Stimulated activated CD8-positive, alpha-beta memory T cell treated with anti-CD3 and anti-CD28 coated beads, Interleukin-15, amount 100 ng/mL, for 4 hours (primary cell): ENCODE measurements at regions not wholly inside any gene's neighbourhood (a gene's known extent, or its start where the extent isn't known, plus 50 kb on each side); places are given as distances from the start of the nearest gene placed in this dataset.

ENCODE experiments used
- DNase-seq, 2 donors: peaks; one replicate each; pipeline ENCODE4 v3.0.0-alpha.2; 2020; ENCODE audit warnings: low read depth in 2 of 2

DNA sequence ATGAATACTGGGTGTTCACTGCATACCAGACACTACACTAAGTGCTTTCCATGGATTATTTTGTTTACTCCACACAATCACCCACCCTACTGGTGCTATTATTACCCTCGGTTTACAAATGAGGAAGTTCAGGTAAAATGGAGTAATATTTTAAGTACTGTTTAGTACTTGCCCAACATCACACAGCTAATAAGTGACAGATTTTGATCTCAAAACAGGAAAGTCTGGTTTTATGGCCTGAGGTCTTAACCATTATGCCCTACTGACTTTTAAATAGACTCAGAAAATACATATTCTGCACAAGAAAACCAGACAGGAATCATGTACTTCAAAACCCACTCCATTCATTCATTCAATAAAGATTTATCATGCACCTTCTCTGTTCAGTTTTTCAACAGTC lies 431.0 kb upstream of the TLE4 start:
- DNase-seq: no peak

DNA sequence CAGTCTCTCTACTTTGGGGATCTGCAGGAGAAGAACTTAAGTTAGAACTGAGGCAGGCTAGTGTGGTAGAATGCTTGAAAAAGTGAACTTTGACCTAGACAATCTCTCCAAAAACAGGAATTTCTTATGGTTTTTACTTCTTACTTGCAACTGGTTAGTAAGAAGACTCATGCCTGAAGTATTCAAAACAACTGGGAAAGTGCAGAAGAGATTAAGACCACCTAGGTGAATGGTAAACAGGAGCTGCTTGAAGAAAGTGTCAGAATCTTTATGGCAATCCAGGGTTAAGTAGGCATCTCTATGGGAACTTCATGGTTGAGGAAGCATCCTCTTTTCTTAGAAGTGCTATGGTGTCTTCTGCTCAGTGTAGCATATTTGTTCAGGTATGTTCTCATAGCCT lies 428.6 kb upstream of the TLE4 start:
- no peak for DNase-seq

DNA sequence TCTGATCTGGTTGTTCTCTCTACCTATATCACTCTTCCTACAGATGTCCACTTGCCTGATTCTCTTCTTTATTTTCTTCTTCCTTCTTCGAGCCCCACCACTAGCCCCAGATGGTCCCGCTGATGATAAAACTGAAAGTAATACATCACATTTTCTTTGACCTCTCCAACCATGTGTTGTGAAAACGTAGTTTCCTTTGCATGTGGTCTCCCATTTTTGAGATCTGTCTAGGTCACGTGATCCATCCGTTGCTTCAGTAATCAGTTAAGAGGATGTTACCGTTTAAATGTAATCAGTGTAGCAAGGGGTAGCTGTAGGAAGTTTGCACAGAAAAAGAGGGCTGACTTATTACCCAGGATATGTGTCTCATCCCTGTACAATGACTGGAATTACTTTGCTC lies 426.3 kb upstream of the TLE4 start:
- DNase-seq: no peak

DNA sequence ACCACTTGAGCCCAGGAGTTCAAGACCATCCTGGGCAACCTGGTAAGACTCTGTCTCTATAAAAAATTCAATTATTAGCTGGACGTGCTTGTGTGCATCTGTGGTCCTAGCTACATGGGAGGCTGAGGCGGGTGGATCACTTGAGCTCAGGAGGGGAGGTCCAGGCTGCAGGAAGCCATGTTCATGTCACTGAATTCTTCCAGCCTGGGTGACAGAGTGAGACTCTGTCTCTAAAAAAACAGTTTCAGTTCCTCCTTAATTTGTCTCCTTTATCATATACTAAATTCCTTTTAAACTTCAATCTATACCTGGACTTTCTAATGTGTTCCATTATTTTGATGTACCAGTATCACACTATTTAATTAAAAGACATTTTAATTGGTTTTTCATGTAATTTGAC lies 422.2 kb upstream of the TLE4 start:
- DNase-seq: no peak

DNA sequence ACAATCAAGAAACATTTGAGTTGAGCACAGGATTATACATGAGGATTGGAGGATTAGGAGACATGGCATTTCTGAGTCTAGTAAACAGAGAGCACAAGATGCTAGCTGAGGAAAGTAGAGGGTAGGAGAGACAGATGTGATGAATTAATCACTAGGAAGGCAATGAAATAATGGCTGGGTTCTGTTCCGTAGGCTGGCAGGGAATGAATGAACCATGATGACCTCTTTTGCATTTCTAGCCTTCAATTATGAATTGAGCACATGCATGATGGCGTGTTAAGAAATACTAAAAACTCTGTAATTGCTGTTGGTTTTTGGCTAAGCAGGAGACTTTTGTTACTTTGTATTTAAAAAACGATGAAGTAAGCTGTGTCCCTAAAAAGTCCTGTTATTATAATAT lies 420.0 kb upstream of the TLE4 start:
- DNase-seq: no peak

DNA sequence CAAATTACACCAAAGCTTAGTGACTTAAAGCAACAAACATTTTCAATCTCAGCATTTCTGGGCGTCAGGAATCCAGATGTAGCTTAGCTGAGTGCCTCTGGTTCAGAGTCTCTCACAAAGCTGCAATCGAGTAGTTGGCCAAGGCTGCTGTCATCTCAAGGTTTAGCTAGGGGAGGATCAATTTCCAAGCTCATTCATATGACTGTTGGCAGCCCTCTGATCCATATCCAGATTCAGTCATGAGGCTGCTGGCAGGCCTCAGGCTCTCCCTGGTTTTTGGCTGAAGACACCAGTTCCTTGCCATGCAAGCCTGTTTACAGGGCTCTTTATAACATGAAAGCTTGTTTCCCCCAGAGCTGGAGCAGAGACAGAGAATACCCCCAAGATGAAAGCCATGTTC lies 419.5 kb upstream of the TLE4 start:
- no peak for DNase-seq

DNA sequence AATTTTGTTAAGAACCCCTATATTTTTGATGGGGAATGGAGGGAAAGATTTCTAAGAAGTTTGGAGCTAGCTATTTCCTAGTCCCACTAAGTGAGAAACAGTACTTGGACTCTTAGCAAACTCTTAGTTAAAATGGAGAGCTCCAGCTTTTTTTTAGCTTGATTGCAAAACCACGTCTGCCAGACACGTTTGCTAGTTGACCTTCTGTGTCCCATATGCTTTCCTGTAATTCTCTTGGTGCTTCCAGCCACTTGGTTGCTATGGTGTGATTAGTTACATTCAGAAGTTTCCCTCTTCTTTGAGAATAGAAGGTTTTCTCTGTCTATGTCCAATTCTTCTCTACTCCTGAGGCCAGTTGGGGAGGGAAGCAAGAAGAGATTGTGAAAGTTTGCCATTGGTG lies 417.0 kb upstream of the TLE4 start:
- DNase-seq: no peak

DNA sequence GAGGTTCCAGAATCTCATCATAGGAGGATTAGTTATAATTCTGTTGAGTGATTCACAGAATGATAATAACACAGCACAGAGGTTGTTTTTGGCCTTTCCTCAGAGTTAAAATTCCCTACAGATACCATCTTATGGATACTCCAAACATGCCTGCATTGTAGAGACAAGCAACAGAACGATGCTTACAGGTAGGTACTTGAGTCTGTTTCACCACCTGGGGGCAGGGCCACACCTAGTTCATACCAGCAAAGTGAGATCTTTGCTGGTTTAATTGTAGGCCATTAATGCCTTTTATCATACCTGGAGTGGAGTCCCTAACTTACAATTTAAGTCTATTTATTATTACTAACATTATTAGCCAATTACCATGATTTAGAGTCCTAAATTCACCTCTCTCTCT lies 416.5 kb upstream of the TLE4 start:
- no peak for DNase-seq

DNA sequence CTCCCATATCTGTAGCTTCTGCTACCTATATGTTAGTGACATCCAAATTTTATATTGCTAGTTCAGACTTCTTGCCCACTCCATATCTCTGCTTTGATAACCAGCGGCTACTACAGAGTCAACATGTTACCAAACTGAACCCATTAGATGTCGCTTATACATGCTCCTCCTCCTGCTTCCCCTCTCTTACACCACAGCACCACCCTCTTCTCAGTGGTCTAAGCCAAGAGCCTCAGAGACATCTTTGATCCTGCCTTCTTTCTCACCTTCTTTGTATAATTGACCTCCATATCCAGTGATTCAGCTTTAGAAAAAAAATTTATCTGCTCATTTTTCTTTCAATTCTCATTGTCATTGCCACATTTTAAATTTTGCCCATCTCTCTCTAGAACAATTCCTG lies 408.2 kb upstream of the TLE4 start:
- no peak for DNase-seq

DNA sequence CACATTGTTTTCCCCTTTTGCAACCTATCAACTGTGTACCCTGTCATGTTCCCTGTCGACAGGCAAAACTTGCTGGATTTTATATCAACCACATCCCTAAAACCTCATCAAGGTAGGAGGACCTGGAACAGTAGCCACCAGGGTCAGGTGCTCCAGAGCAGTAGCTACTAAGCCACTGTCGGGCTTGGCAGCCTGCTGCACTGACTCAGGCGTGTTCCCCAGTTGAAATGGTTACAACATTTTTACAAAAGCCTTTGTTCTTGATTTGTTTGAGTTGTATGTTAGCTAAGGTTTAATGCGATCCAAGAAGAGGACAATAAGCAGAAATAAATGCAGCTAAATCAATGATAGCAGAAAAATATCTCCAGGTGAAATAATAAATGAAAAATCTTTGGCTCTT lies 407.4 kb upstream of the TLE4 start:
- no peak for DNase-seq

DNA sequence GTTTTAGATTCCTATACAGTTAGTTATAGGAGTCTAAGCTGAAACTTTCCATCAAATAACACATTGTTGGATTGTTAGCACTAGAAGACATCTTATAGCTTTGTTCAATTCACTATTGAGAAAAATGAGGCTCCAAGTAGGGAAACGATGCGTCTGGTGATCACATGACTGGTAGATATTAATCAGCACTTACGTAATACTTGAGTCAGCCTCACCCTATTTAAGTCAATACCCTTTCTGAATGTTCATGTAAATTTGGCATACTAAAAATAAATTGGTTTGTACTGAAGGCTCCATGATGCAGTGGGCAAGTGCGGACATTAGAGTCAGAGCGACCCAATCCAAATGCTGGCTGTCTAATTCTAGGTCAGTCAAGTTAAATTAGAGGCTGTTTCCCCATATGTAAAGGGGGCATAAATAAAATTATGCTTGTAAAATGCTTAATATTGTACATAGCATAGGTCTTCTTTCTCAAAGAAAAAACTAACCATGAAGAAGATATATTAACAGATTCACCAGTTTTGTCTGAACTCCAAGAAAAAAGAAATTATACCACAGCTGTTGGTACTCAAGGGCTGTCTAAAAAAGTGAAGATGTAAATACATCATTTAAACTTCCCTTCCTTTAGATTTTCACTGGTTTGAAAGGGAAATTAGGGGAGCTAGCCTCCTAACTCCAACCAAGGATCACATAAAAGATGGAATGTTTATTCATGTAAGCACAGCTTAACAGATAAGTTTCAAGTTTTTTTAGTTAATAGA lies 406.6 kb upstream of the TLE4 start:
- DNase-seq: no peak

DNA sequence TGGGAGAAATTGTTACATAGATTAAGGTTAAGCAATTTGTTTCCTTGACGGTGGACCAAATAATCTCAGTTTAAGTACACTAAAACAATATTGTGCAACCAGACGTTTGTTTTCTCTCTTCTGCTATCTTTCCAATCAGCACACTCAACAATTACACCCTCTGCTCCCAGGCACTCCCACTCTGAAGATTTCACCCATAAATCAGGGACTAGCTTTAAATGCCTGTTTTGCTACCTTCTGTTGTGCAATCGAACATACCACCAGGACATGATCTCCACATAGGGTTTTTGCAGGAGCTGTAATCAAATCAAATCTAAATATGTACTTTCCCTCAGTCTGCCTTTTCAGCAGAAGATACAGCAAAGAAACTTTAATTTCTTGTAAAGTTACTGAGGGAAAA lies 405.8 kb upstream of the TLE4 start:
- DNase-seq: no peak

DNA sequence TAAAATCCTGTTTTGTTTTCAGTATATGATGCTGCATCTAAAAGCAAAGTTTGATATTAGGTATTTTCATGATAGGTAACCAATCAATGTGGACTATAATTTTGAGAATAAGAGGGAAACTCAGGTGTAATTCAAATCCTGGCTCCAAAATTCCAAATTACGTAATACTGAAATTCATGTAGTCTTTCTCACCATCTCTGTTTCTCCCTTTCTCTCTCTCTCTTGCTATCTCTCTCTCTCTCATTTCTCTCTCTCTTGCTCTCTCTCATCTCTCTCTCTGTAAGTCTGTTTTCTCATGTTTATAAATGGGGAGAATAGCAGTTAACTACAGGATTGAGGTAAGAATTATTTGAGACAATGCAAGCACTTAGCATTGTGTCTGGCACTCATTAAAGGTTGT lies 401.1 kb upstream of the TLE4 start:
- DNase-seq: no peak

DNA sequence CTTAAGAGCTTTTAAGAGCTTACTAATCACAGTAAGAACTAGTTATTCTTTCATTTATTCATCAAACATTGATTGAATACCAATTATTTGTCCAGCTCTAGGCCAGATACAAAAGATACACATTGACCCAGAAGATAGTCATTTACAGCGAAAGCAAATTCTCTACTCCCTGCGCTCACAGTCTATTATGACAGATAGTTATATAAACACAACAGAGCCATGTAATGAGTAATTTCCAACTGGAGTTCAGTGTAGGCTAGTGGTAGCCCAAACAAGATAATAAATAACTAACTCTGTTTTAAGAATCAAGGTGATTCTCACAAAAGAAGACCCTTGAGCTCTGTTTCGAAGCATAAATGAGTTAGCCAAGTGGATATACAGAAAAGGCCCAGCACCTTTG lies 397.8 kb upstream of the TLE4 start:
- no peak for DNase-seq

DNA sequence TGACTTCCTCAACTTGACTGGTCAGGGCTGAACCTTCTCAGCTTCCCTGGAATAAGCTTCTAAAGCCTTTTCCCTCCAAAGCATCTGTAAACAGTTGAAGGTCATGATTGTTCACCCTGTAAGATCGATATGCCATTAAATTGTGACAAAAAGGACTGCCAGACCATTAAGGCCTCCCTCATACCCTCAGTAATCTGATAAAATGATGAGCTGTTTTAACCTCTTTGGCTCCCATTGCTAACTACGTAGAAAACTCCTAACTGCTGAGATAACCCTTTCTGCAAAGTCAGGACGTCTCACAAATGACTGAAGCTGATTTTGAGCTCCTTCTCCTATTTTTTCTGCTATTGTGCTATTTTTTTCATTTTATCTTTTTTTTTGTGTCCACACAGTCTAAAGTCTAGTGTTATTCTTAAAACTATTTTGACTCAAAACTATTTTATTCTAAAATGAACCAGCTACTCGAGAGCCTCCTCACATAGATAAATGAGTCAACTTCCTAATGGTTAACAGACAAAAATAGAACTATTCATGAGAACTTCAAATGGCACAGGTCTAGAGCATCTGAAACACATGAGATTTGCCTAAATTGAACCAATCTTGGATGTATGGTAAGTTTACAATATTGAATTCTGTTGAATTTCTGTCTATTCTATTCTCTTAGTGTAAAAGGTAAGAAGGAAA lies 395.6 kb upstream of the TLE4 start:
- DNase-seq: no peak

DNA sequence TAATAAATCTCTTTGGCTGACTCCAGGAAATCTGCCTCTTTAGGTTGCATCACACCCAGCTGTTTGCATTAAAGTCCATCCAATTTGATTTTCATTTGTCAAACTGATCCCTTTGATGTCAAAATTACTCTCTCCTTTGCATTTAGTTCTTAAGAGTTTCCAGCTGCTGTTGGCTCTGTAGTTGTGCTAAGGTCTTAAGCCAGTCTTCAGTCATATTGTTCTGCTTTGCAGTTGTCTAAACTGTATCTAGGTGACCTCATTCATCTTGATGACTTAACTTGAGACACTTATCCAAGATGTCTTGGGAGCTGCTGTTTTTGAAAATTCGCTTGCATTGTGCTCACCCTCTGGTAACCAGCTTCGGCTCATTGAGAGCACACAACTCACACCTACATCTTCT lies 386.9 kb upstream of the TLE4 start:
- DNase-seq: no peak

DNA sequence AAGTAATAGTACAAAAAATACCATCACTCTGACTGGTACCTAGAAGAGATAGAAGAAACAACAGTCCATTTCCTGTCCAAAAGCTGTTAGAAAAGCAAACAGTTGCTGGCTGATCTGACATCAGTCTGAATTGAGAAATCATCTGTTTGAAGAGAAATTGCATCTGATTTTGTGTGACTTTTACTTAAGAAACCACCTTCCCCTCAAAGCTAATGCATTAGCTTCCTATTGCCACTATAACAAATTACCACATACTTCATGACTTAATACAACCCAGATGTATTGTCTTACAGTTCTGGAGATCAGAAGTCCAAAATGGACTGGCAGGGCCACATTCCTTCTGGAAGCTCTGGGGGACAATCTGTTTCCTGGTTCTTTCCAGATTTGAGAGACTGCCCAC lies 385.9 kb upstream of the TLE4 start:
- no peak for DNase-seq

DNA sequence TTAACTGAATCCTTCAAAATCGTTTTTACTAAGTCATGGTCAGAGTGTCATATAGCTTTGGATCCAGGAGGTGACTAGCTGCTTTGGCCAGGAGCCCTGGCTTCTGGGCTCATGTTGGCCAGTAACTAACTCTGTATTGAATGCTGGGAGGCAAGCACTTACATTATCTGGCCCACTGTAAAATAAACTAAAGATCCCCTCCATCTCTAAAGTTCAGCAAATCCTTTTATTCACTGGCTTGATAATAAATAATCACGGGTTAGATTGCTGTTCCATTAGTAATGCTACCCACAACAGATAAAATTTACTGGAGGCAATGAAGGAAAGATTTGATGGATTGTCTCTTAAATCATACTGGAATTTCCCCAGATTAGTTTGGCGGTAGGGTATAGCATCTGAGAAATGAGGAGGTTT lies 382.2 kb upstream of the TLE4 start:
- no peak for DNase-seq

DNA sequence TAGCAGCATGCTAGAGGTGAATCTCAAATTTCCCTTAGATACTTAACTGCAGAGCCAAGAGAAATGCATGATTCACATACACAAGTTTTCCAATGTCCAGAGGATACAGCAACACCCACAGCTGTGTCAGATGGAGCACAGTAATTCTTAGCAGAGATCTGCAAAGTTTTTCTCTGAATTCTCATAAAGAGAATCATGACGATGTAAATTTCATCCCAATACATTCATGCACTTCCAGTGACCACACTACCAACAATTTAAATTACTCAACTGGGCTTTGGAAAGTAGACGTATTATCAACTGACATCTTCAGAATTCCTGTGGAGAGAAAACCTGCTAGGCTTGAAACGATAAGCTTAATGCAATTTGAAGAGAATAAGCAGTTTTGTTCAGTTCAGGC lies 378.8 kb upstream of the TLE4 start:
- no peak for DNase-seq

DNA sequence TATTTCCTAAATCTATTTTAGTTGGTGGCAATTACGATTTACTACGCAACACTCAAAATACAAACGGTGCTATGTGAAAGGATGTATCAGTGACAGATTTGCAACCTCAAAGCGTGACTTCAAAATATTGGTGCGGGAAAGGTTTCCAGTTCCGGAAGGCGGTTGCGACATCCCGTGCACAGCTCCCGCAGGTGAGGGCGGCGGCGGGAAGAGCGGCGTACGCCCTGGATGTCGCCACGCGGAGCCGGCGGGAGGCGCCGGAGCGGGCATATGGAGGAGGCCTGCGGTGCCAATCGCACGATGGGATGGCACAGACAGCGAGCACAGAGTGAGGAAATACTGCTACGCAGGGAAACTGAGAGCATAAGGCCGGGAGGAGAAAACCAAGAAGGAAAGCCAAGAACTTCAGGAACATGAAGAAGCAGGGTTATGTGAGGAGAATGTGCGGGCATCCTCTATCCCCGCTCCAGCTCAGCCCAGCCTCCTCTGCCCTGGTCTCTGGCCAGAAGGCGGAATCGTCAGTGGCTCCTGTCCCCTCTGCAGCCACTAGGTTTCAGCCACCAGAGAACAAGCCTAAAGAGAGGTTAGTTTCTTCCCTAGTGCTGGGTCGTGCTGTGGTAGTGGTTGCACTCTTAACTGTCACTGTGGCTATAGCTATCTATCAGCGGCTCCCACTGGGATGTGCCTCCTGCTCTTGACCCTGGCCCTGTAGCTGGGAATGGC lies 378.1 kb upstream of the TLE4 start:
- DNase-seq: no peak

DNA sequence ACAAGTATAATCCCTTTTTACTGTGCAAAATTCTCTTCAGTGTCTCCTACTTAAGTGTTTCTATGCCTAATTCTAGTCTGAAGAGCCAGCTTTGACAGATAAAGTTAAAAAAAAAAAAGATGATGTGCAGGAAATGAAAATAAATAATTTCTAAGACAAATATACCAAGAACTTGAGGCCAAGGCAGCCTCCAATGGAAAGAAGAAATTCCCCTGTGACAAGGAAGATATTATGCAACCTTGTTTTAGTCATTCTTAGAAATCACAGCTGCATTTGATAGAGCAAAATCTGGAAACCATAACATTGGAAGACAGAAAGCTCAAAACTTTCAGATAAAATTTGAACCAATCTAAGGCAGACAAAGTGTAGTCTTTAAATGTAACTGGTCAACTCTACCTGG lies 375.9 kb upstream of the TLE4 start:
- DNase-seq: no peak

DNA sequence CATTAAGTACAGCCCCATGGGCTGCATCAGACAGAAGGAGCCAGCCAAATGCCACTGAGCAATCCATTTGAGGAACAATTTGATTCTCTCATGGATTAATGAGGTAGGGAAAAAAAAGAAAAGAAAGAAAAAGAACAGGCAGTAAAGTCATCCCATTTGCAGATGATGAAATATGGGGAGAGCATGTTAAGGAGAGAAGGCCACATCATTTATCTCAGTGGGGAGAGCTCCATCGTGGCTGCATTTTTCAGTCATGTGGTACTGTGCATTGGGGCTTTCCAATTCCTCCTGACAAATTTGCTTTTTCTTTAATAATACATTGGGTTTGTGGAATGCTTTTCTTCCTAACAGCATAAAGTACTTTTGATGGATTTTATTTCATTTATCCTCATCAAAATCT lies 375.2 kb upstream of the TLE4 start:
- no peak for DNase-seq

DNA sequence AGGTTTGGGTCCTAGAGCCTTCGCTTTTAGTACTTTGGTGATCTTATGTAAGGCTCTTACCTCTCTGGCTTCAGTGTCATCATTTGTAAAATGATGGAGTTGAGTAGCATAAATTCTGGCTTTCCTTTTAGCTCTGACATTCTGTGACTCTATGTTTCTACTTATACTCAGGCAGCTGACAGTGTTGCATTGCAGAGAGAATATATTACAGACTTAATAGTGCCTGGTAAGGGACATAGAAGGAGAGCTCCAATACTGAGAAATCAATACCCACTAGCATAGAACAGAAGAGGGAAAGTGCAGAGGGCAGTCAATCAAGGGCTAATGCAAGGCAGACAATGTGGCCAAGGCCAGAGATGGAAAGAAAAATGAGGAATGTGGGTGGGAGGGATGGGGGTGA lies 371.4 kb upstream of the TLE4 start:
- no peak for DNase-seq
